Smooth muscle cell (in vitro differentiated cells): ENCODE measurements at regions not wholly inside any gene's neighbourhood (a gene's known extent, or its start where the extent isn't known, plus 50 kb on each side); places are given as distances from the start of the nearest gene placed in this dataset.

ENCODE experiments used
- DNase-seq: peaks from one replicate; lab custom pipeline; 2025; ENCODE audit not compliant: unreplicated experiment; lab: John Stamatoyannopoulos, UW
- H2AFZ ChIP-seq: fragments of 200-600 bp; sonication (generic); 2 replicates; pipeline ENCODE4 v1.6.0; 2016; ENCODE audit warnings: antibody characterized with exemption, low read depth, mild to moderate bottlenecking
- H3F3A ChIP-seq: fragments of 200-600 bp; sonication (generic); 2 replicates; pipeline ENCODE4 v1.6.0; 2017; ENCODE audit warnings: antibody characterized with exemption, low read depth
- H3K27ac ChIP-seq: fragments of 200-600 bp; sonication (generic); 2 replicates; pipeline ENCODE4 v1.5.1; 2016; ENCODE audit warnings: low read depth, mild to moderate bottlenecking
- H3K27me3 ChIP-seq: fragments of 200-600 bp; sonication (generic); 2 replicates; pipeline ENCODE4 v1.6.1; 2016; ENCODE audit warnings: low read depth, mild to moderate bottlenecking
- H3K36me3 ChIP-seq: fragments of 200-600 bp; sonication (generic); 2 replicates; pipeline ENCODE4 v1.5.1; 2016; ENCODE audit warnings: low read depth
- H3K4me1 ChIP-seq: fragments of 200-600 bp; sonication (generic); 2 replicates; pipeline ENCODE4 v1.5.1; 2016; ENCODE audit warnings: low read depth
- H3K4me2 ChIP-seq: fragments of 200-600 bp; sonication (generic); 2 replicates; pipeline ENCODE4 v1.6.0; 2016; ENCODE audit warnings: mild to moderate bottlenecking
- H3K4me3 ChIP-seq: fragments of 200-600 bp; sonication (generic); 2 replicates; pipeline ENCODE4 v1.5.1; 2016; ENCODE audit warnings: mild to moderate bottlenecking
- H3K79me2 ChIP-seq: fragments of 200-600 bp; sonication (generic); 2 replicates; pipeline ENCODE4 v1.6.0; 2016; ENCODE audit warnings: low read depth, mild to moderate bottlenecking
- H3K9ac ChIP-seq: fragments of 200-600 bp; sonication (generic); 2 replicates; pipeline ENCODE4 v1.6.0; 2016; ENCODE audit warnings: low read depth
- H3K9me3 ChIP-seq: fragments of 200-600 bp; sonication (generic); replicated peaks from 2 replicates; pipeline ENCODE4 v1.5.1; 2016; ENCODE audit warnings: low read depth
- H4K20me1 ChIP-seq: fragments of 200-600 bp; sonication (generic); 2 replicates; pipeline ENCODE4 v1.6.0; 2016; ENCODE audit warnings: low read depth
- WGBS: methylation state at CpG from one replicate; pipeline ENCODE4 v1.1.7; 2016; ENCODE audit warnings: low lambda C conversion rate; 5-methylcytosine and 5-hydroxymethylcytosine counted together
- TF ChIP-seq, protein P1 (sequence below): fragments of 200-600 bp; sonication (generic); IDR thresholded peaks from 2 replicates; pipeline ENCODE4 v1.5.1; 2017; ENCODE audit warnings: borderline replicate concordance, mild to moderate bottlenecking, antibody characterized with exemption; ENCODE audit not compliant: insufficient read depth, poor library complexity, severe bottlenecking

DNA sequence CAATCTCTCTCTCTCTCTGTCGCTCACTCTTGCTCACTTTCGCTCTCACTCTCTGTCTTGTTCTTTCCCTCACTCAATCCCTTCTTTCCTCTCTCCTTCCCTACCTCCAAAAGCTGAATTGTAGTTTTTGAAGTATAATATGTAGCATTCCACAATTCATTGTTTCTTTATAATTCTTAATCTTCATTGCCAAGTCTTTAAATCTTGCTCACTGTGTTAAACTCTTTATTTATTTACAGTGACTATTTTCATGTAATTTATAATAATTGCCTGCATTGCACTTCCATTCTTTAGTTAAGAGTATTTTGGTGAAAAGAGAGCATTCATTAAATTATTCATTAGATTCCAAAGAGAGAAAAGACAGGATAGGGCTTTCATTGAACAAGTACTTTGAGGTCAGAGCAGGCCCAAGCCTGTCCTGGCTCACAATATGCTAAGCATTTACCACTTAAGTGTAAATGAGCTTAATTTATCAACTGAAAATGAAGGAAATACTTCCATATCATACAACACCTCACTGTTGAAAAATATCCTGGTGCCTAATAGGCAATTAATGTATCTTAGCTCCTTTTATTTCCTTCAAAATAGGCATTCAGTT, 257.4 kb upstream of the SLITRK1 start:
- Histone ChIP-seq H2AFZ (no peak overlapping the region), H3K27me3 (no peaks in the 10 kb centered on the region), H3K9me3 (no peaks in the 10 kb centered on the region), H3K4me3 (no peak overlapping the region), H3K4me1 (no peaks in the 10 kb centered on the region), H3K9ac (no peak overlapping the region), H3K36me3 (no peaks in the 10 kb centered on the region), H3K4me2 (no peak overlapping the region), H3K79me2 (no peaks in the 10 kb centered on the region), H3F3A (no peaks in the 10 kb centered on the region), H4K20me1 (no peaks in the 10 kb centered on the region), H3K27ac (no peak overlapping the region)
- DNase-seq: no peak
- TF ChIP-seq, protein P1, sequence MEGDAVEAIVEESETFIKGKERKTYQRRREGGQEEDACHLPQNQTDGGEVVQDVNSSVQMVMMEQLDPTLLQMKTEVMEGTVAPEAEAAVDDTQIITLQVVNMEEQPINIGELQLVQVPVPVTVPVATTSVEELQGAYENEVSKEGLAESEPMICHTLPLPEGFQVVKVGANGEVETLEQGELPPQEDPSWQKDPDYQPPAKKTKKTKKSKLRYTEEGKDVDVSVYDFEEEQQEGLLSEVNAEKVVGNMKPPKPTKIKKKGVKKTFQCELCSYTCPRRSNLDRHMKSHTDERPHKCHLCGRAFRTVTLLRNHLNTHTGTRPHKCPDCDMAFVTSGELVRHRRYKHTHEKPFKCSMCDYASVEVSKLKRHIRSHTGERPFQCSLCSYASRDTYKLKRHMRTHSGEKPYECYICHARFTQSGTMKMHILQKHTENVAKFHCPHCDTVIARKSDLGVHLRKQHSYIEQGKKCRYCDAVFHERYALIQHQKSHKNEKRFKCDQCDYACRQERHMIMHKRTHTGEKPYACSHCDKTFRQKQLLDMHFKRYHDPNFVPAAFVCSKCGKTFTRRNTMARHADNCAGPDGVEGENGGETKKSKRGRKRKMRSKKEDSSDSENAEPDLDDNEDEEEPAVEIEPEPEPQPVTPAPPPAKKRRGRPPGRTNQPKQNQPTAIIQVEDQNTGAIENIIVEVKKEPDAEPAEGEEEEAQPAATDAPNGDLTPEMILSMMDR: no peak
- WGBS: 100% methylated on average over 2 of the region's 2 CpGs

DNA sequence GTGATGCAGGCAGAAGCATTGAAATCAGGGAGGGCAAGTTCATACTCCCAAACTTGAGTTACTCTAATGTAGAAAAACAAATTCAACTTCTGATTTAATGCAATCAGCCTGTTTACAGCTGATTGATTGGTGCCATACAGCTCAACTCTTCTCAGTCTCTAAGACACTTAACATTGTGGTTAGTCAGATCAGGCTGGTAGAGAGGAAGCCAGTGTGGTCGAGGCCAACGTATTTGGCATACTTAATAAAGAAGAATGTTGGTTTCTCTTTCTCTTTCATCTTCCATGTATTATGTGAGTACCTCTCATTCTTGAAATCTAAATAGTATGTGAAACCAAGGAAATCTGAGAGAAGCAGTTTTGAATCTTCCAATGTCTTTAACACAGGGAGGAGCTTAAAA, 255.0 kb upstream of the SLITRK1 start:
- H3K9ac ChIP-seq: no peak overlapping the region
- H3K9me3 ChIP-seq: no peaks in the 10 kb centered on the region
- no peak for DNase-seq
- no peaks in the 10 kb centered on the region for H4K20me1 ChIP-seq
- H3K27ac ChIP-seq: no peak overlapping the region
- H3F3A ChIP-seq: no peaks in the 10 kb centered on the region
- H3K4me2 ChIP-seq: no peak overlapping the region
- H3K79me2 ChIP-seq: no peaks in the 10 kb centered on the region
- WGBS: 83% methylated on average over 2 of the region's 2 CpGs
- H3K4me3 ChIP-seq: no peak overlapping the region
- H3K4me1 ChIP-seq: no peaks in the 10 kb centered on the region
- no peaks in the 10 kb centered on the region for H3K27me3 ChIP-seq
- H2AFZ ChIP-seq: no peak overlapping the region
- no peaks in the 10 kb centered on the region for H3K36me3 ChIP-seq
- TF ChIP-seq, protein P1: no peak

DNA sequence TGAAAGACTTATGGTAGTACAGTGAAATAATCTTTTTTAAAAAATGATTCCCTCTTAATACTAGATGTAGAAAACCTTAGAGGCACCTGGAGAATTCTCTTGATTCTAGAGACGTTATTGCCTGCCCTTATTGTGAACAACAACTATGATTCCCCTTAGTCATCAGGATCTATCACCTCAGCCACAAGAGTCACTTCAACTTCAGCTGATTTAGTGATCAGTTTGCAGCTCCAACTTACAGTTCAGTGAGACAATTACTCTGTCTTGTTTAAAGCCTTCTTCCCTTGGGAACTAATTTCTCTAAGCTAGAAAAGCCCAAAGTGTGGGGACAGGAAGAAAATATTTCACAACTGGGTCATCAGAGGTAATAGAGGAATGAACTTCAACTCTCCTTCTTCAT, 254.3 kb upstream of the SLITRK1 start:
- Histone ChIP-seq H3K27me3 (no peaks in the 10 kb centered on the region), H3K4me1 (no peaks in the 10 kb centered on the region), H3K36me3 (no peaks in the 10 kb centered on the region), H3K79me2 (no peaks in the 10 kb centered on the region), H2AFZ (no peak overlapping the region), H3K9me3 (no peaks in the 10 kb centered on the region), H3K4me3 (no peak overlapping the region), H3K4me2 (no peak overlapping the region), H4K20me1 (no peaks in the 10 kb centered on the region), H3K9ac (no peak overlapping the region), H3K27ac (no peak overlapping the region), H3F3A (no peaks in the 10 kb centered on the region)
- TF ChIP-seq, protein P1: no peak
- DNase-seq: no peak
- WGBS: 82% methylated on average over 1 of the region's 1 CpG

DNA sequence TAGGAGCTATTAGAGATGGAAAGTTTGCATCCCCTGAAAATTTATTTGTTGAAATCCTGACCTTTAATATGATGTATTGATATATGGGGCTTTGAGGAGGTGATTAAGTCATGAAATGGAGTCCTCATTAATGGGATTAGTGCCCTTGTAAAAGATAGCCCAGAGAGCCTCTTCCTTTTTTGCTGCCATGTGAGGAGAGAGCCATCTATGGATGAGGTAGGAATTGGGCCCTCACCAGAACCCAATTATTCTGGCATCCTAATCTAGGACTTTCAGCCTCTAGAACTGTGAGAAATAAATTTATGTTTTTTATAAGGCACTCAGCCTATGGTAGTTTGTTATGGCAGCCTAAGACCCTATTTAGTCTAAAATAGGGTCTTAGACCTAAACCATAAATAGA, 250.2 kb upstream of the SLITRK1 start:
- no peak overlapping the region for H2AFZ ChIP-seq
- no peak overlapping the region for H3K4me3 ChIP-seq
- DNase-seq: no peak
- no peaks in the 10 kb centered on the region for H3K4me1 ChIP-seq
- H3K4me2 ChIP-seq: no peak overlapping the region
- H3F3A ChIP-seq: no peaks in the 10 kb centered on the region
- H3K9me3 ChIP-seq: no peaks in the 10 kb centered on the region
- H3K36me3 ChIP-seq: no peaks in the 10 kb centered on the region
- no peak overlapping the region for H3K9ac ChIP-seq
- H4K20me1 ChIP-seq: no peaks in the 10 kb centered on the region
- no peaks in the 10 kb centered on the region for H3K79me2 ChIP-seq
- no peaks in the 10 kb centered on the region for H3K27me3 ChIP-seq
- H3K27ac ChIP-seq: no peak overlapping the region
- TF ChIP-seq, protein P1: no peak
